HEK293 (cell line): ENCODE measurements at regions not wholly inside any gene's neighbourhood (a gene's known extent, or its start where the extent isn't known, plus 50 kb on each side); places are given as distances from the start of the nearest gene placed in this dataset.

ENCODE experiments used
- CTCF ChIA-PET: fragments of 350-600 bp; formaldehyde crosslinking; extraction: SDS; loops from one replicate; lab custom pipeline; 2021; ENCODE audit warnings: antibody characterized with exemption; lab: Yijun Ruan, JAX
- POLR2A ChIA-PET: fragments of 300-600 bp; formaldehyde crosslinking; extraction: SDS; loops from one replicate; lab custom pipeline; 2020; ENCODE audit warnings: antibody characterized with exemption, inconsistent platforms; lab: Yijun Ruan, JAX
- H3K27ac ChIP-seq: fragments of 200-500 bp; sonication (Bioruptor generic); 2 replicates; pipeline ENCODE4 v1.5.1; 2014; ENCODE audit warnings: low read depth, low read length, control low read depth, inconsistent platforms; ENCODE audit errors: extremely low read depth
- H3K36me3 ChIP-seq, 2 experiments: fragments of 200-500 bp in 1 of 2; sonication (Bioruptor generic) in 1 of 2; 1 replicate in 1 of 2; 2 replicates in 1 of 2; pipeline ENCODE4 v1.5.1; 2014 to 2017; ENCODE audit warnings: inconsistent platforms in 2 of 2, low read length in 2 of 2; ENCODE audit not compliant: control insufficient read depth in 2 of 2, insufficient read depth in 1 of 2
- H3K4me1 ChIP-seq: fragments of 200-500 bp; sonication (Bioruptor generic); 2 replicates; pipeline ENCODE4 v1.5.1; 2014; ENCODE audit warnings: mild to moderate bottlenecking, low read length, inconsistent platforms; ENCODE audit not compliant: control insufficient read depth, insufficient read depth
- H3K4me3 ChIP-seq: 2 replicates; pipeline ENCODE4 v1.5.1; 2011; ENCODE audit warnings: low read depth, mild to moderate bottlenecking, control low read depth, low read length, moderate library complexity
- H3K9me3 ChIP-seq: fragments of 200-500 bp; sonication (Bioruptor generic); 2 replicates; pipeline ENCODE4 v1.5.1; 2014; ENCODE audit warnings: low read depth, low read length, inconsistent platforms; ENCODE audit not compliant: control insufficient read depth, insufficient read depth
- ATF2 ChIP-seq: fragments of 450-650 bp; formaldehyde crosslinking; IDR thresholded peaks from 2 replicates; pipeline ENCODE4 v1.5.1; 2016; ENCODE audit warnings: missing biosample characterization, missing genetic modification characterization, low read depth
- HOXA7 ChIP-seq: sonication (generic); formaldehyde crosslinking; IDR thresholded peaks from 2 replicates; pipeline ENCODE4 v1.8.1; 2022; ENCODE audit warnings: missing genetic modification reagents, borderline replicate concordance
- PATZ1 ChIP-seq: fragments of 450-650 bp; formaldehyde crosslinking; IDR thresholded peaks from 2 replicates; pipeline ENCODE4 v1.5.1; 2016; ENCODE audit warnings: missing biosample characterization, missing genetic modification characterization
- RBAK ChIP-seq: fragments of 450-650 bp; formaldehyde crosslinking; IDR thresholded peaks from 2 replicates; pipeline ENCODE4 v1.5.1; 2016; ENCODE audit warnings: missing biosample characterization, missing genetic modification characterization
- SCRT1 ChIP-seq: fragments of 450-650 bp; formaldehyde crosslinking; IDR thresholded peaks from 2 replicates; pipeline ENCODE4 v1.5.1; 2016; ENCODE audit warnings: missing biosample characterization, missing genetic modification characterization, borderline replicate concordance
- SCRT2 ChIP-seq: fragments of 450-650 bp; formaldehyde crosslinking; IDR thresholded peaks from 2 replicates; pipeline ENCODE4 v1.5.1; 2016; ENCODE audit warnings: missing biosample characterization, missing genetic modification characterization
- SETDB1 ChIP-seq: IDR thresholded peaks from one replicate; pipeline ENCODE4 v1.6.1; 2017; ENCODE audit warnings: mild to moderate bottlenecking, low read length, moderate library complexity, mixed read lengths; ENCODE audit not compliant: insufficient read length
- ZFP37 ChIP-seq: fragments of 450-650 bp; formaldehyde crosslinking; IDR thresholded peaks from 2 replicates; pipeline ENCODE4 v1.5.1; 2016; ENCODE audit warnings: missing biosample characterization, missing genetic modification characterization
- ZIC2 ChIP-seq: fragments of 450-650 bp; formaldehyde crosslinking; IDR thresholded peaks from 2 replicates; pipeline ENCODE4 v1.5.1; 2016; ENCODE audit warnings: missing biosample characterization, missing genetic modification characterization
- ZNF302 ChIP-seq: fragments of 450-650 bp; formaldehyde crosslinking; IDR thresholded peaks from 2 replicates; pipeline ENCODE4 v1.5.1; 2016; ENCODE audit warnings: missing biosample characterization, missing genetic modification characterization, low read depth
- ZNF324 ChIP-seq: fragments of 450-650 bp; formaldehyde crosslinking; IDR thresholded peaks from 2 replicates; pipeline ENCODE4 v1.5.1; 2016; ENCODE audit warnings: missing biosample characterization, missing genetic modification characterization
- ZNF391 ChIP-seq: fragments of 450-650 bp; formaldehyde crosslinking; IDR thresholded peaks from 2 replicates; pipeline ENCODE4 v1.5.1; 2016; ENCODE audit warnings: low read depth, missing biosample characterization, missing genetic modification characterization, borderline replicate concordance
- ZNF423 ChIP-seq: fragments of 450-650 bp; formaldehyde crosslinking; IDR thresholded peaks from 2 replicates; pipeline ENCODE4 v1.5.1; 2016; ENCODE audit warnings: missing biosample characterization, missing genetic modification characterization
- ZNF501 ChIP-seq: fragments of 450-650 bp; formaldehyde crosslinking; IDR thresholded peaks from 2 replicates; pipeline ENCODE4 v1.5.1; 2016; ENCODE audit warnings: missing biosample characterization, missing genetic modification characterization
- ZNF510 ChIP-seq: fragments of 450-650 bp; formaldehyde crosslinking; IDR thresholded peaks from 2 replicates; pipeline ENCODE4 v1.5.1; 2018; ENCODE audit warnings: mild to moderate bottlenecking, missing genetic modification characterization, missing biosample characterization; ENCODE audit not compliant: insufficient replicate concordance
- ZNF514 ChIP-seq: fragments of 450-650 bp; formaldehyde crosslinking; IDR thresholded peaks from 2 replicates; pipeline ENCODE4 v1.5.1; 2016; ENCODE audit warnings: missing biosample characterization, missing genetic modification characterization
- ZNF610 ChIP-seq: fragments of 450-650 bp; formaldehyde crosslinking; IDR thresholded peaks from 2 replicates; pipeline ENCODE4 v1.5.1; 2016; ENCODE audit warnings: missing biosample characterization, missing genetic modification characterization, borderline replicate concordance
- ZNF654 ChIP-seq: fragments of 450-650 bp; formaldehyde crosslinking; IDR thresholded peaks from 2 replicates; pipeline ENCODE4 v1.5.1; 2016; ENCODE audit warnings: low read depth, missing biosample characterization, missing genetic modification characterization
- ZNF660 ChIP-seq: fragments of 450-650 bp; IDR thresholded peaks from 2 replicates; pipeline ENCODE4 v1.5.1; 2018; ENCODE audit warnings: missing biosample characterization, mild to moderate bottlenecking, missing genetic modification characterization
- ZNF768 ChIP-seq: fragments of 450-650 bp; formaldehyde crosslinking; IDR thresholded peaks from 2 replicates; pipeline ENCODE4 v1.5.1; 2018; ENCODE audit warnings: missing biosample characterization, mild to moderate bottlenecking, missing genetic modification characterization
- ZSCAN30 ChIP-seq: fragments of 450-650 bp; IDR thresholded peaks from 2 replicates; pipeline ENCODE4 v1.5.1; 2018; ENCODE audit warnings: missing biosample characterization, mild to moderate bottlenecking, missing genetic modification characterization, moderate library complexity
- TF ChIP-seq, protein P1 (sequence below): fragments of 450-650 bp; formaldehyde crosslinking; IDR thresholded peaks from 2 replicates; pipeline ENCODE4 v1.5.1; 2017; ENCODE audit warnings: missing biosample characterization, missing genetic modification characterization
- TF ChIP-seq, protein P2 (sequence below): fragments of 450-650 bp; IDR thresholded peaks from 2 replicates; pipeline ENCODE4 v1.5.1; 2018; ENCODE audit warnings: missing biosample characterization, missing genetic modification characterization
- TF ChIP-seq, protein P3 (sequence below): fragments of 450-650 bp; formaldehyde crosslinking; IDR thresholded peaks from 2 replicates; pipeline ENCODE4 v1.5.1; 2016; ENCODE audit warnings: missing biosample characterization, missing genetic modification characterization

- Histone ChIP-seq H3K36me3 (no peaks in the 10 kb centered on the region), H3K4me3 (no peak overlapping the region), H3K9me3 (no peaks in the 10 kb centered on the region), H3K27ac (no peak overlapping the region), H3K4me1 (no peaks in the 10 kb centered on the region)
- TF ChIP-seq ZSCAN30 (tag by site-specific recombination): no peak
- TF ChIP-seq ZNF302 (tag by site-specific recombination): no peak
- TF ChIP-seq, protein P1, sequence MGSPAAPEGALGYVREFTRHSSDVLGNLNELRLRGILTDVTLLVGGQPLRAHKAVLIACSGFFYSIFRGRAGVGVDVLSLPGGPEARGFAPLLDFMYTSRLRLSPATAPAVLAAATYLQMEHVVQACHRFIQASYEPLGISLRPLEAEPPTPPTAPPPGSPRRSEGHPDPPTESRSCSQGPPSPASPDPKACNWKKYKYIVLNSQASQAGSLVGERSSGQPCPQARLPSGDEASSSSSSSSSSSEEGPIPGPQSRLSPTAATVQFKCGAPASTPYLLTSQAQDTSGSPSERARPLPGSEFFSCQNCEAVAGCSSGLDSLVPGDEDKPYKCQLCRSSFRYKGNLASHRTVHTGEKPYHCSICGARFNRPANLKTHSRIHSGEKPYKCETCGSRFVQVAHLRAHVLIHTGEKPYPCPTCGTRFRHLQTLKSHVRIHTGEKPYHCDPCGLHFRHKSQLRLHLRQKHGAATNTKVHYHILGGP (tag by site-specific recombination): no peak
- TF ChIP-seq ZNF654 (tag by site-specific recombination): no peak
- no peak for TF ChIP-seq ZNF514 (tag by site-specific recombination)
- no peak for TF ChIP-seq ZNF391 (tag by site-specific recombination)
- TF ChIP-seq, protein P2, sequence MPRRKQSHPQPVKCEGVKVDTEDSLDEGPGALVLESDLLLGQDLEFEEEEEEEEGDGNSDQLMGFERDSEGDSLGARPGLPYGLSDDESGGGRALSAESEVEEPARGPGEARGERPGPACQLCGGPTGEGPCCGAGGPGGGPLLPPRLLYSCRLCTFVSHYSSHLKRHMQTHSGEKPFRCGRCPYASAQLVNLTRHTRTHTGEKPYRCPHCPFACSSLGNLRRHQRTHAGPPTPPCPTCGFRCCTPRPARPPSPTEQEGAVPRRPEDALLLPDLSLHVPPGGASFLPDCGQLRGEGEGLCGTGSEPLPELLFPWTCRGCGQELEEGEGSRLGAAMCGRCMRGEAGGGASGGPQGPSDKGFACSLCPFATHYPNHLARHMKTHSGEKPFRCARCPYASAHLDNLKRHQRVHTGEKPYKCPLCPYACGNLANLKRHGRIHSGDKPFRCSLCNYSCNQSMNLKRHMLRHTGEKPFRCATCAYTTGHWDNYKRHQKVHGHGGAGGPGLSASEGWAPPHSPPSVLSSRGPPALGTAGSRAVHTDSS (tag by site-specific recombination): no peak
- no peak for TF ChIP-seq ZIC2 (tag by site-specific recombination)
- ChIA-PET CTCF (interaction anchor here (0.5 to 3.0 kb wide), 29 partner anchors 8 to 1266 kb away, joined by 3 to 27 read pairs (median 4); no protein-coding TSS in a partner anchor), POLR2A (interaction anchor here (0.6 kb wide), 1 partner anchor 397 kb away, joined by 3 read pairs; no protein-coding TSS in a partner anchor)
Measured at GRCh38 chr16:85274924-85275323, 162.7 kb upstream of the CIBAR2 start.

DNA sequence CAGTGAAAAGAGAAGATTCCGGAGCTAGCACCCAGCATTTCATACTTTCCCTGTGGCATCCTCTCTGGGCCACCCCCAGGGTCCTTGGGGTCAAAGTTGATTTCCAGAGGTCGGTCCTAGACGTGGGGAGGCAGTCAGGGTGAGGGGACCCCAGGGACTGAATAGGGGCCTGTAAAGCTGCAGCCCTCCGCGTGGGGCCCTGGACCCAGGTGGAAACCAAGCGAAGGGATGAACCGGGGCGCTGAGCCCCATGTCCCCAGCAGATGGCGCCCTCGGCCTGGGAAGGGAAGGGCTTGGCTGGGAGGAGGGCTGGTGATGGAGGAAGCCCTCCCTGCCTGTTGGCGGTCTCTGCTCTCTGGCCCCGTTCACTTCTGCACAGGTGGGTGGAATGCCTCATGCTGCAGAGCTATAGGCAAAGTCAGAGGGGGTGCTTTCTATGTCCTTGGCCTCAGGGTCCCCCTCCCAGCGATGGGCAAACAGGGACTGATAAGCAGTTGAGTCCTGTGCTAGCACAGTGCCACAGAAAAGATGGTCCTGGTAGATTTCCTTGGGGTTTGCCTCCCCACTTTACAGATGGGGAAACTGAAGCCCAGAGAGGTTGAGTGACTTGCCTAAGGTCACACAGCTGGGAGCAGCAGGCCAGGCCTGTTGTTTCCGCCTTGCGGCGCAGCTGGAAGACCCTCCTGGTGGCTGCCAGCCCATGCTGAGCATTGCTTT is 163.4 kb upstream of the CIBAR2 start:
- H3K4me1 ChIP-seq: no peaks in the 10 kb centered on the region
- ChIA-PET CTCF (interaction anchor here (0.5 to 3.0 kb wide), 31 partner anchors 9 to 526 kb away, joined by 3 to 27 read pairs (median 4); no protein-coding TSS in a partner anchor), POLR2A (no interaction called here)
- no peaks in the 10 kb centered on the region for H3K9me3 ChIP-seq
- H3K36me3 ChIP-seq: no peaks in the 10 kb centered on the region
- no peak overlapping the region for H3K27ac ChIP-seq
- H3K4me3 ChIP-seq: no peak overlapping the region
- TF ChIP-seq ZNF501: no peak
- TF ChIP-seq ATF2: no peak
- TF ChIP-seq ZNF510 (tag by site-specific recombination): no peak
- TF ChIP-seq RBAK (tag by site-specific recombination): no peak
- TF ChIP-seq, protein P3, sequence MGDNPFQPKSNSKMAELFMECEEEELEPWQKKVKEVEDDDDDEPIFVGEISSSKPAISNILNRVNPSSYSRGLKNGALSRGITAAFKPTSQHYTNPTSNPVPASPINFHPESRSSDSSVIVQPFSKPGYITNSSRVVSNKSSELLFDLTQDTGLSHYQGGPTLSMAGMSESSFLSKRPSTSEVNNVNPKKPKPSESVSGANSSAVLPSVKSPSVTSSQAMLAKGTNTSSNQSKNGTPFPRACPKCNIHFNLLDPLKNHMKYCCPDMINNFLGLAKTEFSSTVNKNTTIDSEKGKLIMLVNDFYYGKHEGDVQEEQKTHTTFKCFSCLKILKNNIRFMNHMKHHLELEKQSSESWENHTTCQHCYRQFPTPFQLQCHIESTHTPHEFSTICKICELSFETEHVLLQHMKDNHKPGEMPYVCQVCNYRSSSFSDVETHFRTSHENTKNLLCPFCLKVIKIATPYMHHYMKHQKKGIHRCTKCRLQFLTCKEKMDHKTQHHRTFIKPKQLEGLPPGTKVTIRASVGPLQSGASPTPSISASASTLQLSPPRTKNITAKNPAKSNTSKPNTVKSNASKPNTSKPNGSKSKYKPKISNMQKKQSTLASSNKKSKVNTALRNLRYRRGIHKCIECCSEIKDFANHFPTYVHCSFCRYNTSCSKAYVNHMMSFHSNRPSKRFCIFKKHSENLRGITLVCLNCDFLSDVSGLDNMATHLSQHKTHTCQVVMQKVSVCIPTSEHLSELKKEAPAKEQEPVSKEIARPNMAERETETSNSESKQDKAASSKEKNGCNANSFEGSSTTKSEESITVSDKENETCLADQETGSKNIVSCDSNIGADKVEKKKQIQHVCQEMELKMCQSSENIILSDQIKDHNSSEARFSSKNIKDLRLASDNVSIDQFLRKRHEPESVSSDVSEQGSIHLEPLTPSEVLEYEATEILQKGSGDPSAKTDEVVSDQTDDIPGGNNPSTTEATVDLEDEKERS: no peak
- no peak for TF ChIP-seq ZFP37
- TF ChIP-seq HOXA7 (CRISPR knock-in tag): no peak
- TF ChIP-seq SCRT2: peak; percentile 59
- no peak for TF ChIP-seq ZNF610 (tag by site-specific recombination)
- TF ChIP-seq SETDB1: no peak
- TF ChIP-seq ZNF423 (tag by site-specific recombination): no peak
- 0 out of 2 replicates have a peak, but pooled peaks have one; percentile 33 for TF ChIP-seq PATZ1 (tag by site-specific recombination)
- 0 out of 2 replicates have a peak, but pooled peaks have one; percentile 23 for TF ChIP-seq ZNF660
- TF ChIP-seq ZNF654 (tag by site-specific recombination): peak; percentile 75
- TF ChIP-seq ZNF768 (tag by site-specific recombination): peak; percentile 86; the same call in 1 of the 2 replicates
- TF ChIP-seq SCRT1 (tag by site-specific recombination): no peak
- no peak for TF ChIP-seq ZNF324 (tag by site-specific recombination)
